Glutamatergic neuron (in vitro differentiated cells): ENCODE measurements at regions not wholly inside any gene's neighbourhood (a gene's known extent, or its start where the extent isn't known, plus 50 kb on each side); places are given as distances from the start of the nearest gene placed in this dataset.

Source experiments
- DNase-seq: peaks from one replicate; pipeline ENCODE4 v3.0.0; 2022
- H3K27ac Mint-ChIP-seq: one replicate; pipeline ENCODE4 v1.8.0; 2020; ENCODE audit warnings: mild to moderate bottlenecking, mixed read lengths, inconsistent platforms; ENCODE audit not compliant: unreplicated experiment
- H3K27me3 Mint-ChIP-seq: one replicate; pipeline ENCODE4 v1.8.0; 2020; ENCODE audit warnings: mild to moderate bottlenecking, moderate library complexity, mixed read lengths, inconsistent platforms; ENCODE audit not compliant: unreplicated experiment
- H3K36me3 Mint-ChIP-seq: one replicate; pipeline ENCODE4 v1.8.0; 2020; ENCODE audit warnings: mild to moderate bottlenecking, mixed read lengths, inconsistent platforms; ENCODE audit not compliant: unreplicated experiment
- H3K4me1 Mint-ChIP-seq: one replicate; pipeline ENCODE4 v1.8.0; 2020; ENCODE audit warnings: mild to moderate bottlenecking, low read depth, mixed read lengths, inconsistent platforms; ENCODE audit not compliant: unreplicated experiment
- H3K4me3 Mint-ChIP-seq: one replicate; pipeline ENCODE4 v1.8.0; 2020; ENCODE audit warnings: mild to moderate bottlenecking, mixed read lengths, inconsistent platforms; ENCODE audit not compliant: unreplicated experiment
- H3K9me3 Mint-ChIP-seq: one replicate; pipeline ENCODE4 v1.8.0; 2020; ENCODE audit warnings: mild to moderate bottlenecking, moderate library complexity, mixed read lengths, inconsistent platforms; ENCODE audit not compliant: unreplicated experiment
- CTCF ChIP-seq: fragments of 200-600 bp; sonication (generic); IDR thresholded peaks from one replicate; pipeline ENCODE4 v1.5.0; 2021; ENCODE audit not compliant: partially characterized antibody, unreplicated experiment

DNA sequence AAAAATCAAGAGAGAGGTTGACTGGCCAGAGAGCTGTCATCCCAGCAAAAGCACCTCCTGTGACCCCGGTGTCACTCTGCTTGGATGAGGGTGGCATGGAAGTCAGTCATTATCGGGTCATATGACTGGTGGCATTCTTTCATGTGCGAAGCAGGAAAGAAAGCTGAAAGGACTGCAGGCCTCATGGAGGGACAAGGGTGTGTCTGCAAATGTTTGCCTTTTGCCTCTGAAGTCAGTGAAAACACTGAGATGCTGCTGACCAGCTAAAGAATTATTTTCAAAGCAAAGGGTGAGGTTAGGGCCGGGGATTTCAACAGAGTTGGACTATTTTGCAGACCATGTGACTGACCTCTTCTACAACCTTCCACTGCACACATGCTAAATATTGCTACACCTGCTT is 298.3 kb downstream of the CSNK1G3 start:
- no peak for DNase-seq
- no peak for TF ChIP-seq CTCF
- Mint-ChIP-seq H3K27me3 (peaks cover 2% of the 10 kb centered on the region), H3K4me1 (peaks cover 64% of the 10 kb centered on the region), H3K9me3 (peaks cover 2% of the 10 kb centered on the region), H3K27ac (peak overlapping the region; percentile 88), H3K36me3 (no peaks in the 10 kb centered on the region), H3K4me3 (peak overlapping the region; percentile 56)

- Mint-ChIP-seq H3K4me3 (peak overlapping the region; percentile 59), H3K4me1 (peaks cover 59% of the 10 kb centered on the region), H3K9me3 (no peaks in the 10 kb centered on the region), H3K27ac (peak overlapping the region; percentile 88), H3K36me3 (no peaks in the 10 kb centered on the region), H3K27me3 (no peaks in the 10 kb centered on the region)
- DNase-seq = peak; percentile 32
- TF ChIP-seq CTCF = no peak
These were observed 297.7 kb downstream of the CSNK1G3 start for GRCh38 chr5:123809594-123810221.

DNA sequence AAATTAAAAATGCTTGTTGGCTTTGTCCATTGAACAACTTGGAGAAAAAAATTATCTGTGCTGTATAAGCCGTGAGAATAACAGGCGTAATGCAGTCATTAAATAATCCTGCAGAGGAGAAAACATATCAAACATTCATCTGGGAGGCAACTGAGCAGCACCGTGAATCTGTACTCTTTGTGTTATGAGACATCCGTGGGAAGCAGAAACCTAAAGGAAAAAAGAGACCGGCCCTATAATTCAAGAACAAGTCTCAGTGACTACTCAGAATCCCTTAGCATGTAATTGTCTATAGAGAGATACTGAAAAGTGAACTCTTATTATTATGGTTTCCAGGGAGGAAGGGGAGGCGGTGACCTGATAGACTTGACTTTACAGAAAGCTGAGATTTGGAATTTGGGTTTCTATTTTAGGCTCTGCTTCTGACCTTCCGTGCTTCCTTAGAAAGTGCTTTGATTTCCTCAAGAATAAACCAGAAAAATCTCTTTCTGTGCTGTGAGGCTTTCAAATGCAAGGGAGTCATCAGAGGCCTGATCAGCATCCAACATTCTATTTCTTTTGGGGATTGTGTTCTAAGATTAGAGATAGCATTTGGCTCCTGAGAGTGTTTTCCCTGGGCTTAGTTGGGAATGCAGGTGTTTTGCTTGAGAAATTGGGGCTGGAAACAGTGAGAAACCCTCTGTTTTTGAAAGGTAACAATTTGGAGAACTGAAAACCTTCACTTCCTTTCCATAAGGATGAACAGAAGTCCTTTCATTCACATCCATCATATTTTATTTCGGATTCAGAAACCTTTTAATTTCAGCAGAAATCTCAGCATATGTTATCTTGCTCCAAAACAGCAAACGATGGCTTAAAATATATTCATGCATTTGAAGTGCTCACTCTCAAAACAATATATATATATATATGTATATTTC is 296.7 kb downstream of the CSNK1G3 start:
- no peak for TF ChIP-seq CTCF
- Mint-ChIP-seq H3K27me3 (no peaks in the 10 kb centered on the region), H3K9me3 (no peaks in the 10 kb centered on the region), H3K36me3 (no peaks in the 10 kb centered on the region), H3K4me3 (peak overlapping the region; percentile 5), H3K27ac (peak overlapping the region; percentile 28), H3K4me1 (peaks cover 49% of the 10 kb centered on the region)
- no peak for DNase-seq

- Mint-ChIP-seq H3K9me3 (no peaks in the 10 kb centered on the region), H3K36me3 (no peaks in the 10 kb centered on the region), H3K27ac (peak overlapping the region; percentile 24), H3K4me1 (peaks cover 45% of the 10 kb centered on the region), H3K27me3 (no peaks in the 10 kb centered on the region), H3K4me3 (no peak overlapping the region)
- TF ChIP-seq CTCF = no peak
- DNase-seq = no peak
These were observed 295.4 kb downstream of the CSNK1G3 start for GRCh38 chr5:123807177-123807945.
